Glutamatergic neuron (in vitro differentiated cells): ENCODE measurements at regions not wholly inside any gene's neighbourhood (a gene's known extent, or its start where the extent isn't known, plus 50 kb on each side); places are given as distances from the start of the nearest gene placed in this dataset.

Source experiments
- DNase-seq: peaks from one replicate; pipeline ENCODE4 v3.0.0; 2022
- H3K27ac Mint-ChIP-seq: one replicate; pipeline ENCODE4 v1.8.0; 2020; ENCODE audit warnings: mild to moderate bottlenecking, mixed read lengths, inconsistent platforms; ENCODE audit not compliant: unreplicated experiment
- H3K27me3 Mint-ChIP-seq: one replicate; pipeline ENCODE4 v1.8.0; 2020; ENCODE audit warnings: mild to moderate bottlenecking, moderate library complexity, mixed read lengths, inconsistent platforms; ENCODE audit not compliant: unreplicated experiment
- H3K36me3 Mint-ChIP-seq: one replicate; pipeline ENCODE4 v1.8.0; 2020; ENCODE audit warnings: mild to moderate bottlenecking, mixed read lengths, inconsistent platforms; ENCODE audit not compliant: unreplicated experiment
- H3K4me1 Mint-ChIP-seq: one replicate; pipeline ENCODE4 v1.8.0; 2020; ENCODE audit warnings: mild to moderate bottlenecking, low read depth, mixed read lengths, inconsistent platforms; ENCODE audit not compliant: unreplicated experiment
- H3K4me3 Mint-ChIP-seq: one replicate; pipeline ENCODE4 v1.8.0; 2020; ENCODE audit warnings: mild to moderate bottlenecking, mixed read lengths, inconsistent platforms; ENCODE audit not compliant: unreplicated experiment
- H3K9me3 Mint-ChIP-seq: one replicate; pipeline ENCODE4 v1.8.0; 2020; ENCODE audit warnings: mild to moderate bottlenecking, moderate library complexity, mixed read lengths, inconsistent platforms; ENCODE audit not compliant: unreplicated experiment
- TF ChIP-seq, protein P1 (sequence below): fragments of 200-600 bp; sonication (generic); IDR thresholded peaks from one replicate; pipeline ENCODE4 v1.5.0; 2021; ENCODE audit not compliant: partially characterized antibody, unreplicated experiment

DNA sequence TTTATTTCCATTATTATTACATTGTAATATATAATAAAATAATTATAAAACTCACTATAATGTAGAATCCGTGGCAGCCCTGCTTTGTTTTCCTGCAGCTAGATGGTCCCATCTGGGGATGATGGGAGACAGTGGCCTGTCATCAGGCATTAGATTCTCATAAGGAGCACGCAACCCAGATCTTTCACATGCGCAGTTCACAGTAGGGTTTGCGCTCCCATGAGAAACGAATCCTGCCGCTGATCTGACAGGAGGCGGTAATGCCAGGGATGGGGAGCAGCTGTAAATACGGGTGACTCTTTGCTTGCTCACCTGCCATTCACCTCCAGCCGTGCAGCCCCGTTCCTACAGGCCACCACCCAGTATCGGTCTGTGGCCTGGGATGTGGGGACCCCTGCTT lies 1879.3 kb upstream of the WWC1 start:
- Mint-ChIP-seq H3K9me3 (no peaks in the 10 kb centered on the region), H3K36me3 (peaks cover 5% of the 10 kb centered on the region), H3K27ac (no peak overlapping the region), H3K4me1 (no peaks in the 10 kb centered on the region), H3K4me3 (no peak overlapping the region), H3K27me3 (no peaks in the 10 kb centered on the region)
- TF ChIP-seq, protein P1, sequence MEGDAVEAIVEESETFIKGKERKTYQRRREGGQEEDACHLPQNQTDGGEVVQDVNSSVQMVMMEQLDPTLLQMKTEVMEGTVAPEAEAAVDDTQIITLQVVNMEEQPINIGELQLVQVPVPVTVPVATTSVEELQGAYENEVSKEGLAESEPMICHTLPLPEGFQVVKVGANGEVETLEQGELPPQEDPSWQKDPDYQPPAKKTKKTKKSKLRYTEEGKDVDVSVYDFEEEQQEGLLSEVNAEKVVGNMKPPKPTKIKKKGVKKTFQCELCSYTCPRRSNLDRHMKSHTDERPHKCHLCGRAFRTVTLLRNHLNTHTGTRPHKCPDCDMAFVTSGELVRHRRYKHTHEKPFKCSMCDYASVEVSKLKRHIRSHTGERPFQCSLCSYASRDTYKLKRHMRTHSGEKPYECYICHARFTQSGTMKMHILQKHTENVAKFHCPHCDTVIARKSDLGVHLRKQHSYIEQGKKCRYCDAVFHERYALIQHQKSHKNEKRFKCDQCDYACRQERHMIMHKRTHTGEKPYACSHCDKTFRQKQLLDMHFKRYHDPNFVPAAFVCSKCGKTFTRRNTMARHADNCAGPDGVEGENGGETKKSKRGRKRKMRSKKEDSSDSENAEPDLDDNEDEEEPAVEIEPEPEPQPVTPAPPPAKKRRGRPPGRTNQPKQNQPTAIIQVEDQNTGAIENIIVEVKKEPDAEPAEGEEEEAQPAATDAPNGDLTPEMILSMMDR = no peak
- DNase-seq = no peak

DNA sequence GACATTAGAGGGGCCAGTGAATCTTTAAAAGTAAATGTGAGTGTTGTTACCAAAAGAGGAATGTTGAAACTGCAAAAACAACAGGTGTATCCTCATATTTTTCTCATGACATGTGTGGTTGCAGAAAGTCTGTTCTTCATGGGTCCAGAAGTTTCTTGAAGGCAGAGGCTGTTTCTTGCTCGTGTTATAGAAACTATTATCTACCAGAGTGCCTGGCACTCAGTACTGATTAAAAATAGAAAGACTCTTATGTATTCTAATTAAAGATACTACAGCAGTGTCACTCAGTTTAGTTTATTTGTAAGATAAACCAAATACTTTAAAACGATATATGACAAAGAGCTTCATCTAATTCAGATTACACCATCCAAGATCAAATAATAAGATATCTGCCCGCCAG lies 1864.2 kb upstream of the WWC1 start:
- TF ChIP-seq, protein P1 = no peak
- Mint-ChIP-seq H3K4me1 (peaks cover 6% of the 10 kb centered on the region), H3K4me3 (no peak overlapping the region), H3K36me3 (no peaks in the 10 kb centered on the region), H3K9me3 (no peaks in the 10 kb centered on the region), H3K27ac (no peak overlapping the region), H3K27me3 (no peaks in the 10 kb centered on the region)
- no peak for DNase-seq

DNA sequence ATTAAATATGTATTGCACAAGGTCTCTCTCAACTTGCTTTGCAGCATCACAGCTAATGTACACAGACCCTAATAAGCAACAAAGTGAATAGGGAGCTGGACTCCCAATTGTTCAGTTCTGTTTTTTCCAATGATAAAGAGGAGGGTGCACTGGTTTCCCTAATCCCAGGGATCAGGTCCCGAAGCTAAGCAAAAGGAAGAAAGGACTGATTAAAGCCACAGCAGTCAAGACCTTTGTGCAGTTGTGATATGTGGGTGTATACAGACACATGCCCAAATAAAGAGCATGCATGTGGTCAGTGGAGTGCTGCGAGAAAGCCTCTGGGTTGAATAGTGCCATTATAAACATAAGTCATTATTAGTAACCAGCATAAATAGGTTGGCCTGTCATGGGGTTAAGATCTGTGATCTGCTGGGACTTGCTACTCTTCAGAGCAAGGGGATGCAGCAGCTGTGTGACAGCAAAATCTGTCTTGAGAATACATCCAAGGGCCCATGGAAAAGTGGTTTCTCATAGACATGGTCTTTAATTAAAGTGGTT lies 1863.1 kb upstream of the WWC1 start:
- no peak overlapping the region for H3K4me3 Mint-ChIP-seq
- DNase-seq = no peak
- TF ChIP-seq, protein P1 = no peak
- no peak overlapping the region for H3K27ac Mint-ChIP-seq
- H3K9me3 Mint-ChIP-seq = no peaks in the 10 kb centered on the region
- H3K4me1 Mint-ChIP-seq = peaks cover 6% of the 10 kb centered on the region
- no peaks in the 10 kb centered on the region for H3K36me3 Mint-ChIP-seq
- H3K27me3 Mint-ChIP-seq = no peaks in the 10 kb centered on the region

DNA sequence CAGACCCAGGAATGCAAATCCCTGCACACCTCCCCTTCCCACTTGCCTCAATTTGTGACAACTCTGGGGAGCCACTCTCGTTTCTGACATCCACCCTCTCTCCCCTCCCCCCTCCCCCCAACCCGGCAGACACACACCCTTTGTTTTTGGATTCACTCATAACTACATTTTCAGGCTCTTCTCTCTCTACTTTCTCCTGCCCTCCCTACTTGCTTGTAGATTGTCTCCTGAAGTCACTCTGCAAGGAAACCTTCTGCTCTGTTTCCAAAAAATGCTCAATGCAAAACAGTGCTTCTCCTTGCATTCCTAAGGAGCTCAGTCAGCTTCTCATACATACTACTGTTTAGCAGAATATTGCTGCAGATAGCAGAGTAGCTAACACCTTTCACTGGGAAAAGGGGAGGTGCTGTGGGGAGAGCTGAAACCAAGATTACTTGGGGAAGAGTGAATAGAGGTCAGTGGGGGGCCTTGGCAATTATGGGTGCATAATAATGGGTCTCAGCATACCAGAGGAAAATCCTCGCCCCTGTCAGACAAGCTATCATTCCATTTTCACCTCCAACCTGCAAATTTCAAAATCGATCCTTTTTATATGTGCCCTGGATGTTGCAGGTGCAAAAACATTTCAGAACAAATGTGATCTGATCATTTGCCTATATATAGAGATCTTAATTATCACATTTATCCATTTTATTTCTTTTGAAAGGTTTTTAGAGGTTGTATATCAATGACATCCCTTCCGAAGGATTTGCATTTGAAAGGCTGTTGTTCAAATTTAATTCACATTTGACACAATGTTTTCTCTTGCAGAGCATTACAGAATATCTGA lies 1860.7 kb upstream of the WWC1 start:
- H3K9me3 Mint-ChIP-seq = no peaks in the 10 kb centered on the region
- no peaks in the 10 kb centered on the region for H3K36me3 Mint-ChIP-seq
- no peak for DNase-seq
- no peaks in the 10 kb centered on the region for H3K27me3 Mint-ChIP-seq
- H3K4me3 Mint-ChIP-seq = no peak overlapping the region
- peaks cover 8% of the 10 kb centered on the region for H3K4me1 Mint-ChIP-seq
- TF ChIP-seq, protein P1 = no peak
- H3K27ac Mint-ChIP-seq = no peak overlapping the region

DNA sequence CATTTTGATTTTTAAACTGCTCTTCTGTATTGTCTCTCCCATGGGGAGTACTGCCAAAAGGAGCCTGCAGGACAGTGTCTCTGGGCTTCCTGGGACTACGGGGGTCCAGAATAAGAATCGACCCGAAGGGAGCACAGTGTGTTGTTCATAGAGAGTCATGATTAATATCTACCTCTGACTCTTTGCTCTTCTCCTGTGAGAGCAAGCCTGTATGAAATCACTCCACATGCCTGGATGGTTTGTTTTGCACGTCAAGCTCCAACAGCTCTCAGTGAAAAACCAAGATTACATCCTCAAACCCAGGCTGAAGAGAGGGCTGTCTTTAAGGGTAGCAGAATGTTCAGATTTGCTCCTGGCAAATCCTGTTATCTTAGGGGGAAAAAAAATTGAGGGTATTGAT lies 1860.0 kb upstream of the WWC1 start:
- TF ChIP-seq, protein P1 = no peak
- Mint-ChIP-seq H3K4me1 (peaks cover 8% of the 10 kb centered on the region), H3K9me3 (no peaks in the 10 kb centered on the region), H3K4me3 (no peak overlapping the region), H3K27me3 (no peaks in the 10 kb centered on the region), H3K27ac (peak overlapping the region; percentile 21), H3K36me3 (no peaks in the 10 kb centered on the region)
- DNase-seq = no peak
